Occipital lobe (tissue), 1 donor: ENCODE measurements at regions not wholly inside any gene's neighbourhood (a gene's known extent, or its start where the extent isn't known, plus 50 kb on each side); places are given as distances from the start of the nearest gene placed in this dataset.

Experiments
- DNase-seq: peaks from one replicate; lab custom pipeline; 2025; lab: John Stamatoyannopoulos, UW

GRCh38 chr4:187232196-187232595 is 508.5 kb upstream of the FAT1 start:
- no peak for DNase-seq

GRCh38 chr4:187232796-187233195 is 509.1 kb upstream of the FAT1 start:
- no peak for DNase-seq

- DNase-seq: peak; percentile 5
Observed at GRCh38 chr4:187235456-187236170, 512.0 kb upstream of the FAT1 start.

- DNase-seq: no peak
Observed at GRCh38 chr4:187236209-187236890, 512.7 kb upstream of the FAT1 start.

GRCh38 chr4:187238646-187239045 is 515.0 kb upstream of the FAT1 start:
- no peak for DNase-seq

GRCh38 chr4:187251896-187252295 is 528.2 kb upstream of the FAT1 start:
- DNase-seq: no peak

GRCh38 chr4:187256897-187257296 is 533.2 kb upstream of the FAT1 start:
- DNase-seq: no peak

GRCh38 chr4:187258651-187259401 is 535.2 kb upstream of the FAT1 start:
- no peak for DNase-seq

GRCh38 chr4:187268940-187269339 is 545.3 kb upstream of the FAT1 start:
- DNase-seq: no peak

- no peak for DNase-seq
Observed at GRCh38 chr4:187270154-187270553, 546.5 kb upstream of the FAT1 start.

GRCh38 chr4:187271848-187272247 is 548.2 kb upstream of the FAT1 start:
- DNase-seq: no peak

- DNase-seq: no peak
Observed at GRCh38 chr4:187274153-187274552, 550.5 kb upstream of the FAT1 start.

GRCh38 chr4:187276736-187277408 is 553.2 kb upstream of the FAT1 start:
- DNase-seq: no peak

- no peak for DNase-seq
Observed at GRCh38 chr4:187283201-187283955, 559.7 kb upstream of the FAT1 start.

- no peak for DNase-seq
Observed at GRCh38 chr4:187286525-187286924, 562.9 kb upstream of the FAT1 start.

GRCh38 chr4:187289371-187289770 is 565.7 kb upstream of the FAT1 start:
- no peak for DNase-seq

GRCh38 chr4:187294861-187295260 is 571.2 kb upstream of the FAT1 start:
- no peak for DNase-seq

GRCh38 chr4:187301923-187302322 is 578.3 kb upstream of the FAT1 start:
- no peak for DNase-seq

- no peak for DNase-seq
Observed at GRCh38 chr4:187302457-187303150, 578.9 kb upstream of the FAT1 start.

- DNase-seq: no peak
Observed at GRCh38 chr4:187304133-187304532, 580.5 kb upstream of the FAT1 start.

- no peak for DNase-seq
Observed at GRCh38 chr4:187307131-187307530, 583.5 kb upstream of the FAT1 start.
